Sigmoid colon (tissue), 6 donors: ENCODE measurements at regions not wholly inside any gene's neighbourhood (a gene's known extent, or its start where the extent isn't known, plus 50 kb on each side); places are given as distances from the start of the nearest gene placed in this dataset.
"Not testable (repeated sequence)": the region's sequence is repeated elsewhere in the genome, so short reads cannot be mapped to it uniquely, and the experiment has no call there.

ENCODE experiments used
- DNase-seq: peaks from one replicate; pipeline ENCODE4 v3.0.0-alpha.2; 2019
- H3K27ac ChIP-seq, 4 donors: fragments of 200-600 bp; sonication (generic); one replicate each; pipeline ENCODE4 v1.5.1; 2016 to 2019; ENCODE audit warnings: mild to moderate bottlenecking in 1 of 4
- H3K27me3 ChIP-seq, 3 donors: fragments of 200-600 bp; sonication (generic); one replicate each; pipeline ENCODE4 v1.5.1; 2019; ENCODE audit warnings: mild to moderate bottlenecking in 1 of 3
- H3K36me3 ChIP-seq, 4 donors: fragments of 200-600 bp; sonication (generic); one replicate each; pipeline ENCODE4 v1.5.1; 2016 to 2019
- H3K4me1 ChIP-seq, 4 donors: fragments of 200-600 bp; sonication (generic); one replicate each; pipeline ENCODE4 v1.5.1; 2017 to 2019
- H3K4me3 ChIP-seq, 4 donors: fragments of 200-600 bp; sonication (generic); one replicate each; pipeline ENCODE4 v1.5.1; 2017 to 2019; ENCODE audit warnings: mild to moderate bottlenecking in 2 of 4, moderate library complexity in 1 of 4
- H3K9me3 ChIP-seq, 4 donors: fragments of 200-600 bp in 3 of 4; sonication (generic) in 3 of 4; one replicate each; pipeline versions ENCODE4 v1.5.1 to v1.6.1; 2013 to 2019
- EP300 ChIP-seq, 4 donors: sonication (generic); formaldehyde crosslinking; IDR thresholded peaks; one replicate each; pipeline ENCODE4 v1.6.1; 2017; ENCODE audit warnings: antibody characterized with exemption in 4 of 4
- POLR2A ChIP-seq, 2 donors: fragments of 450-650 bp; IDR thresholded peaks; one replicate each; pipeline ENCODE4 v1.6.1; 2016; ENCODE audit warnings: antibody characterized with exemption in 2 of 2, mild to moderate bottlenecking in 2 of 2, moderate library complexity in 2 of 2
- POLR2AphosphoS5 ChIP-seq, 4 donors: sonication (generic); formaldehyde crosslinking; IDR thresholded peaks; one replicate each; pipeline ENCODE4 v1.6.1; 2017; ENCODE audit warnings: antibody characterized with exemption in 4 of 4
- WGBS, 2 donors: extraction: QIAGEN DNeasy Blood & Tissue Kit; methylation state at CpG; one replicate each; pipeline ENCODE4 v1.1.7; 2013; 5-methylcytosine and 5-hydroxymethylcytosine counted together
- intact Hi-C: fragments of 100-400 bp; cut with DNase I; formaldehyde crosslinking; loops from one replicate; pipeline ENCODE4 v1.15.1; 2023
- TF ChIP-seq, protein P1 (sequence below), 4 experiments: fragments of 450-650 bp in 3 of 4; fragments of 200-600 bp in 1 of 4; IDR thresholded peaks; one replicate each; pipeline ENCODE4 v1.5.1; 2016 to 2019; ENCODE audit warnings: antibody characterized with exemption in 4 of 4, mild to moderate bottlenecking in 3 of 4, moderate library complexity in 2 of 4
- donor health status: healthy with polysubstance abuse.
- donor health status: healthy.

DNA sequence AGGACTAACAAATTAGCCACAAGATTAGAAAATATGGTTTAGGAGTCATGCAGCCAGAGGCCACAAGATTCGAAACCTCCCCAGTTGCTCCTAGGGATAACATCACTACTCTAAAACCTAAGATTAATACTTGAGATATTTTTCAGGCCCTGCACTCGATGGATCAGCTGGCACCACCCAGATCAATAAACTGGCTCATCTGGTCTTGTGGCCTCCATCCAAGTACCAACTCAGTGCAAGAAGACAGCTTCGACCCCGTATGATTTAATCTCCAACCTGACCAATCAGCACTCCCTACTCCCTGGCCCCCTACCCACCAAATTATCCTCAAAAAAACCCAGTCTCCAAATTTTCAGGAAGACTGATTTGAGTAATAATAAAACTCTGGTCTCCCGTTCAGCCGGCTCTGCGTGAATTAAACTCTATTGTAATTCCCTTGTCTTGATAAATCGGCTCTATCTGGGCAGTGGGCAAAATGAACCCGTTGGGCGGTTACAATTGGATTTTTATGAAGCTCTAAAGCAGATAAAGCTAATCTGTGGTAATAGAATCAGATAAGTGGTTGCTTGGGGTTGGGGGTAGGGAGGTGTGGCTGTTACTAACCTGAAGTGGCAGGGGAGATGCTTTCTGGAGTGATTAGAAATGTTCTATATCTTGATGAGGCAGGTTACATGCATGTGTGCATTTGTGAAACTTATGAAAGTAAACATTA is 91.8 kb upstream of the ATXN3L start:
- TF ChIP-seq, protein P1, sequence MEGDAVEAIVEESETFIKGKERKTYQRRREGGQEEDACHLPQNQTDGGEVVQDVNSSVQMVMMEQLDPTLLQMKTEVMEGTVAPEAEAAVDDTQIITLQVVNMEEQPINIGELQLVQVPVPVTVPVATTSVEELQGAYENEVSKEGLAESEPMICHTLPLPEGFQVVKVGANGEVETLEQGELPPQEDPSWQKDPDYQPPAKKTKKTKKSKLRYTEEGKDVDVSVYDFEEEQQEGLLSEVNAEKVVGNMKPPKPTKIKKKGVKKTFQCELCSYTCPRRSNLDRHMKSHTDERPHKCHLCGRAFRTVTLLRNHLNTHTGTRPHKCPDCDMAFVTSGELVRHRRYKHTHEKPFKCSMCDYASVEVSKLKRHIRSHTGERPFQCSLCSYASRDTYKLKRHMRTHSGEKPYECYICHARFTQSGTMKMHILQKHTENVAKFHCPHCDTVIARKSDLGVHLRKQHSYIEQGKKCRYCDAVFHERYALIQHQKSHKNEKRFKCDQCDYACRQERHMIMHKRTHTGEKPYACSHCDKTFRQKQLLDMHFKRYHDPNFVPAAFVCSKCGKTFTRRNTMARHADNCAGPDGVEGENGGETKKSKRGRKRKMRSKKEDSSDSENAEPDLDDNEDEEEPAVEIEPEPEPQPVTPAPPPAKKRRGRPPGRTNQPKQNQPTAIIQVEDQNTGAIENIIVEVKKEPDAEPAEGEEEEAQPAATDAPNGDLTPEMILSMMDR (IDR thresholded peaks at IDR 0.05): no peak
- TF ChIP-seq EP300 (IDR thresholded peaks at IDR 0.05): no peak
- no peak for TF ChIP-seq POLR2A (IDR thresholded peaks at IDR 0.05)
- TF ChIP-seq POLR2AphosphoS5 (IDR thresholded peaks at IDR 0.05): no peak
- no peaks in the 10 kb centered on the region for H3K36me3 ChIP-seq
- WGBS, 2 donors: 69 to 86% methylated on average over 10 of the region's 10 CpGs

DNA sequence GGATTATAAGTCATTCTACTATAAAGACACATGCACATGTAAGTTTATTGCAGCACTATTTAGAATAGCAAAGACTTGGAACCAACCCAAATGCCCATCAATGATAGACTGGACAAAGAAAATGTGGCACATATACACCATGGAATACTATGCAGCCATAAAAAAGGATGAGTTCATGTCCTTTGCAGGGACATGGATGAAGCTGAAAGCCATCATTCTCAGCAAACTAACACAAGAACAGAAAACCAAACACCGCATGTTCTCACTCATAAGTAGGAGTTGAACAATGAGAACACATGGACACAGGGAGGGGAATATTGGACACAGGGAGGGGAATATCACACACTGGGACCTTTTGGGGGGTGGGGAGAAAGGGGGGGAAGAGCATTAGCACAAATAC is 88.7 kb upstream of the ATXN3L start:
- WGBS, 2 donors: 92 to 100% methylated on average over 1 of the region's 1 CpG
- H3K27ac ChIP-seq, intact Hi-C loops, DNase-seq, H3K9me3 ChIP-seq, H3K36me3 ChIP-seq, H3K4me3 ChIP-seq, H3K27me3 ChIP-seq, H3K4me1 ChIP-seq: not testable (repeated sequence)

More for the DNA sequence above, 91.8 kb upstream of the ATXN3L start:
- Histone ChIP-seq H3K4me1 (no peaks in the 10 kb centered on the region), H3K27me3 (no peaks in the 10 kb centered on the region), H3K4me3 (no peak overlapping the region), H3K9me3 (no peaks in the 10 kb centered on the region), H3K27ac (no peak overlapping the region)
- no peak for DNase-seq
- intact Hi-C loops: no loop called here

DNA sequence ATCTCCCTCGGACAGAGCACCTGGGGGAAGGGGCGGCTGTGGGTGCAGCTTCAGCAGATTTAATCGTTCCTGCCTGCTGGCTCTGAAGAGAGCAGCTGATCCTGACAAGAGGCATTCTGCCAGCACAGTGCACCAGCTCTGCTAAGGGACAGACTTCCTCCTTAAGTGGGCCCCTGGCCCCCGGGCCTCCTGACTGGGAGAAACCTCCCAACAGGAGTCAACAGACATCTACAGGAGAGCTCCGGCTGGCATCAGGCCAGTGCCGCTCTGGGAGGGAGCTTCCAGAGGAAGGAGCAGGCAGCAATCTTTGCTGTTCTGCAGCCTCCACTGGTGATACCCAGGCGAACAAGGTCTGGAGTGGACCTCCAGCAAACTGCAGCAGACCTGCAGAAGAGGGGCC is 84.9 kb upstream of the ATXN3L start:
- intact Hi-C loops, H3K36me3 ChIP-seq, H3K9me3 ChIP-seq, H3K27me3 ChIP-seq, H3K4me3 ChIP-seq, H3K27ac ChIP-seq, DNase-seq, H3K4me1 ChIP-seq: not testable (repeated sequence)
- 66 to 78% methylated on average over 7 of the region's 7 CpGs for WGBS, 2 donors

DNA sequence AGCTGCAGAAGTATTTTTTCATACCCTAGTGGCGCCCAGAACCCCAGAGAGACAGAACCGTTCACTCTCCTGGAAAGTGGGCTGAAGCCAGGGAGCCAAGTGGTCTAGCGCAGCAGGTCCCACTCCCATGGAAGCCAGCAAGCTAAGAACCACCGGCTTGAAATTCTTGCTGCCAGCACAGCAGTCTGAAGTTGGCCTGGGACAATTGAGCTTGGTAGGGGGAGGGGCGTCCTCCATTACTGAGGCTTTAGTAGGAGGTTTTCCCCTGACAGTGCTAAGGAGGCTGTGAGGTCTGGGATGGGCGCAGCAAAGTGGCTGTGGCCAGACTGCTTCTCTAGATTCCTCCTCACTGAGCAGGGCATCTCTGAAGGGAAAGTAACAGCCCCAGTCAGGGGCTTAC is 84.5 kb upstream of the ATXN3L start:
- Histone ChIP-seq H3K27me3 (no peaks in the 10 kb centered on the region), H3K4me3 (no peak overlapping the region), H3K36me3 (no peaks in the 10 kb centered on the region), H3K9me3 (no peaks in the 10 kb centered on the region), H3K27ac (no peak overlapping the region), H3K4me1 (no peaks in the 10 kb centered on the region)
- TF ChIP-seq POLR2AphosphoS5 (IDR thresholded peaks at IDR 0.05): no peak
- TF ChIP-seq POLR2A (IDR thresholded peaks at IDR 0.05): no peak
- intact Hi-C loops: no loop called here
- no peak for DNase-seq
- WGBS, 2 donors: 93 to 98% methylated on average over 6 of the region's 6 CpGs

DNA sequence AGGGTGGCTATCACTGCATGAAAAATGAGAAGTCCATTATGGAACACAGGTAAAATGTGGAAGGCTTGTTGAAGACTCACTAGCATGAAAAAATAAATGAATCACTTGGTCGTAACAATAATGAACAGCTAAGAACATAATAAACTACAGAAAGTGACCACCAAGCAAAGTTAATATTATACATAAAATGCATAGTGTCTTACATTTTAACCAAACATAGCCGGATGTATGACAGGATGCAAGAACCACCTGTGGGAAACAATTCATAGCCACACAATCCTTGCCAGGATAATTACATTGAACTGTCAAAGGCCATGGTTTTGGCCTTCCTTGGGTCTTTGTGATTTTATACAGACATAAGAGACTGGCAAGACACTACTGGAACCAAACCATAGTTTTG is 81.9 kb upstream of the ATXN3L start:
- Histone ChIP-seq H3K27ac (no peak overlapping the region), H3K9me3 (no peaks in the 10 kb centered on the region), H3K36me3 (no peaks in the 10 kb centered on the region), H3K4me1 (peaks cover 0 to 7% (median 3%) of the 10 kb centered on the region in 4 donors), H3K4me3 (no peak overlapping the region), H3K27me3 (no peaks in the 10 kb centered on the region)
- no peak for DNase-seq
- WGBS, 2 donors: 85 to 92% methylated on average over 2 of the region's 2 CpGs
- TF ChIP-seq, protein P1 (IDR thresholded peaks at IDR 0.05): no peak
- TF ChIP-seq EP300 (IDR thresholded peaks at IDR 0.05): no peak
- TF ChIP-seq POLR2AphosphoS5 (IDR thresholded peaks at IDR 0.05): no peak
- no peak for TF ChIP-seq POLR2A (IDR thresholded peaks at IDR 0.05)
- intact Hi-C loops: no loop called here

DNA sequence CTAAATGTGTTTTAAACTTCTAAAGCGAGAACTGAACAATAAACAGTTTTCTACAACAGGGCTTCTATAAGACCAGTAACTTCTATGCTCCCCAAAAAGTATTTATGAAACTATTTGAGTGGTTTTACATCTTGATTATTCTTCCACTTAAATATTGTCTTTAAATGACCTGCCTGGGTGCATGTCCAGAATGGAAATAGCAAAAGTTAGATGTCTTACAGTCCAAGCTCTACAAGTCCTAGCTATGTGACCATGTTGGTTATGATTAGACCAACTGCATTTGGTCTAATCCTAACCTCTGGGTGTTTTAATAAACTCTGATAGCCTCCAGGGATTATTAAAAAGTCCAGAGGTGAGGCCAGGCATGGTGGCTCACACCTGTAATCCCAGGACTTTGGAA is 79.0 kb upstream of the ATXN3L start:
- no peak for DNase-seq
- Histone ChIP-seq H3K27ac (peak overlapping the region in 2 of 4 donors; percentile 19 to 32), H3K27me3 (no peaks in the 10 kb centered on the region), H3K4me3 (no peak overlapping the region), H3K9me3 (no peaks in the 10 kb centered on the region), H3K36me3 (no peaks in the 10 kb centered on the region), H3K4me1 (peaks cover 0 to 7% (median 3%) of the 10 kb centered on the region in 4 donors)
- intact Hi-C loops: no loop called here
- TF ChIP-seq POLR2AphosphoS5 (IDR thresholded peaks at IDR 0.05): no peak
- no peak for TF ChIP-seq POLR2A (IDR thresholded peaks at IDR 0.05)
- TF ChIP-seq, protein P1 (IDR thresholded peaks at IDR 0.05): no peak
- TF ChIP-seq EP300 (IDR thresholded peaks at IDR 0.05): no peak
- WGBS, 2 donors: 88 to 91% methylated on average over 1 of the region's 1 CpG
